Nephron (organoid): ENCODE measurements at regions not wholly inside any gene's neighbourhood (a gene's known extent, or its start where the extent isn't known, plus 50 kb on each side); places are given as distances from the start of the nearest gene placed in this dataset.
"Not testable (repeated sequence)": the region's sequence is repeated elsewhere in the genome, so short reads cannot be mapped to it uniquely, and the experiment has no call there.

Experiments
- H3K27ac Mint-ChIP-seq, 3 experiments: 2 replicates each; pipeline ENCODE4 v1.8.0; 2020; ENCODE audit warnings: mixed read lengths in 3 of 3, mild to moderate bottlenecking in 2 of 3, moderate library complexity in 1 of 3
- H3K27me3 Mint-ChIP-seq: 2 replicates; pipeline ENCODE4 v1.8.0; 2021; ENCODE audit warnings: low read depth, mild to moderate bottlenecking, moderate library complexity, mixed read lengths
- H3K36me3 Mint-ChIP-seq: 2 replicates; pipeline ENCODE4 v1.8.0; 2020; ENCODE audit warnings: low read depth, mixed read lengths
- H3K4me1 Mint-ChIP-seq: 2 replicates; pipeline ENCODE4 v1.8.0; 2020; ENCODE audit warnings: mixed read lengths
- H3K4me3 Mint-ChIP-seq, 3 experiments: 2 replicates each; pipeline ENCODE4 v1.8.0; 2020; ENCODE audit warnings: mild to moderate bottlenecking in 3 of 3, mixed read lengths in 3 of 3, moderate library complexity in 2 of 3
- H3K9me3 Mint-ChIP-seq: 2 replicates; pipeline ENCODE4 v1.8.0; 2020; ENCODE audit warnings: mixed read lengths
- TF ChIP-seq, protein P1 (sequence below), 3 experiments: fragments of 200-600 bp; sonication (generic); IDR thresholded peaks; one replicate each; pipeline ENCODE4 v1.5.0; 2021; ENCODE audit warnings: antibody characterized with exemption in 3 of 3; ENCODE audit not compliant: unreplicated experiment in 3 of 3

DNA sequence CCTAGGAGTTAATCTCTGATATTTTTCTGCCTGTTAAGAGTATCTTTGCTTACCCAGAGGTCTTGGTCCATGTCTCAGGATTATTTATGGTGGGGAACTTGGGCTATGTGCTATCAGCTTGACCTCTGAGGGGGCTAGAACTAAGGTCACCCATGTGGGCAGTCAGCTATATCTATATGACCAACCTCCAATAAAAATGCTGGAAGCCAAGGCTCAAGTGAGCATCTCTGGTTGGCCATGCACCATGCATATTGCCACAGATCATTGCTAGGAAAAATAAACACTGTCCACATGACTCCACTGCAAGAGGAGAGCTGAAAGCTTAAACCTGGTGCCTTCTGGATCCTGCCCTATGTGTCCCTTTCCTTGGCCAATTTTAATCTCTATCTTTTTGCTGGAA is 196.5 kb upstream of the SLC7A11 start:
- Mint-ChIP-seq H3K4me3 (no peak overlapping the region), H3K36me3 (peaks cover 7% of the 10 kb centered on the region), H3K4me1 (no peaks in the 10 kb centered on the region), H3K9me3 (peaks cover 29% of the 10 kb centered on the region), H3K27me3 (no peaks in the 10 kb centered on the region), H3K27ac (no peak overlapping the region)
- TF ChIP-seq, protein P1, sequence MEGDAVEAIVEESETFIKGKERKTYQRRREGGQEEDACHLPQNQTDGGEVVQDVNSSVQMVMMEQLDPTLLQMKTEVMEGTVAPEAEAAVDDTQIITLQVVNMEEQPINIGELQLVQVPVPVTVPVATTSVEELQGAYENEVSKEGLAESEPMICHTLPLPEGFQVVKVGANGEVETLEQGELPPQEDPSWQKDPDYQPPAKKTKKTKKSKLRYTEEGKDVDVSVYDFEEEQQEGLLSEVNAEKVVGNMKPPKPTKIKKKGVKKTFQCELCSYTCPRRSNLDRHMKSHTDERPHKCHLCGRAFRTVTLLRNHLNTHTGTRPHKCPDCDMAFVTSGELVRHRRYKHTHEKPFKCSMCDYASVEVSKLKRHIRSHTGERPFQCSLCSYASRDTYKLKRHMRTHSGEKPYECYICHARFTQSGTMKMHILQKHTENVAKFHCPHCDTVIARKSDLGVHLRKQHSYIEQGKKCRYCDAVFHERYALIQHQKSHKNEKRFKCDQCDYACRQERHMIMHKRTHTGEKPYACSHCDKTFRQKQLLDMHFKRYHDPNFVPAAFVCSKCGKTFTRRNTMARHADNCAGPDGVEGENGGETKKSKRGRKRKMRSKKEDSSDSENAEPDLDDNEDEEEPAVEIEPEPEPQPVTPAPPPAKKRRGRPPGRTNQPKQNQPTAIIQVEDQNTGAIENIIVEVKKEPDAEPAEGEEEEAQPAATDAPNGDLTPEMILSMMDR (IDR thresholded peaks at IDR 0.05; ENCODE audit: unreplicated experiment in 3 of 3) = no peak

DNA sequence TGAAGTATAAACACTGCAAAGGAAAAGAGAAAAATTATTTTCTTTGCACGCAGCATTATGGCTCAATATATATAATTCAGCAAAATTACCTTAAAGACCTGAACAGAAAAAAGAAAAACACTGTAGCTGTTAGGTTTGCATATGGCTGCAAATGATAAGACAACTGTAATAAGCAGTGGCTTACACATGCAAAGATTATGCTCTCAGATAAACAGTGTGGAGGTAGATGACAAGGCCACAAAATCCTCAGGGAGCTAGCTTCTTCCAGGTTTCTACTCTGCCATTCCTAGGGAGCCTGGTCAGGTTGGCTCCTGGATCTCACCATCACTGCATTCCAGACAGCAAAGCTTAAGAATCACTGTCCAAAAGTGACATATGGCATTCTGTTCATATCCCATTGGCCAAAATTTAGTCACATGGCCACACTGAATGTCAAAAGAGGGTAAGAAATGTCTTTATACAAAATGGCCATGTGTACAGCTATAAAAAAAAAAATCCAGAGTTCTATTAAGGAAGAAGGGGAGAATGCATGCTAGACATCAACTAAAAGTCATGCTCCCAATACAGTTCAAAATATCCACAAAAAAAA is 195.2 kb upstream of the SLC7A11 start:
- TF ChIP-seq, protein P1 (IDR thresholded peaks at IDR 0.05; ENCODE audit: unreplicated experiment in 3 of 3) = no peak

DNA sequence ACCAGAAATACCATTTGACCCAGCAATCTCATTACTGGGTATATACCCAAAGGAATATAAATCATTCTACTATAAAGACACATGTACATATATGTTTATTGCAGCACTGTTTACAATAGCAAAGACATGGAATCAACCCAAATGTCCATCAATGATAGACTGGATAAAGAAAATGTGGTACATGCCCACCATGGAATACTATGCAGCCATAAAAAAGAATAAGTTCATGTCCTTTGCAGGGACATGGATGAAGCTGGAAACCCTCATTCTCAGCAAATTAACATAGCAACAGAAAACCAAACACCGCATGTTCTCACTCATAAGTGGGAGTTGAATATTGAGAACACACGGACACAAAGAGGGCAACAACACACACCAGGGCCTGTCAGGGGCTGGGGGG is 193.6 kb upstream of the SLC7A11 start:
- not testable (repeated sequence) for H3K27me3 Mint-ChIP-seq, H3K4me3 Mint-ChIP-seq, H3K36me3 Mint-ChIP-seq, H3K4me1 Mint-ChIP-seq, H3K27ac Mint-ChIP-seq
- H3K9me3 Mint-ChIP-seq = peaks cover 30% of the 10 kb centered on the region

More for the DNA sequence above, 195.2 kb upstream of the SLC7A11 start:
- peaks cover 33% of the 10 kb centered on the region for H3K9me3 Mint-ChIP-seq
- H3K27me3 Mint-ChIP-seq = no peaks in the 10 kb centered on the region
- no peak overlapping the region for H3K27ac Mint-ChIP-seq
- peaks cover 7% of the 10 kb centered on the region for H3K36me3 Mint-ChIP-seq
- H3K4me1 Mint-ChIP-seq = no peaks in the 10 kb centered on the region
- H3K4me3 Mint-ChIP-seq = no peak overlapping the region

DNA sequence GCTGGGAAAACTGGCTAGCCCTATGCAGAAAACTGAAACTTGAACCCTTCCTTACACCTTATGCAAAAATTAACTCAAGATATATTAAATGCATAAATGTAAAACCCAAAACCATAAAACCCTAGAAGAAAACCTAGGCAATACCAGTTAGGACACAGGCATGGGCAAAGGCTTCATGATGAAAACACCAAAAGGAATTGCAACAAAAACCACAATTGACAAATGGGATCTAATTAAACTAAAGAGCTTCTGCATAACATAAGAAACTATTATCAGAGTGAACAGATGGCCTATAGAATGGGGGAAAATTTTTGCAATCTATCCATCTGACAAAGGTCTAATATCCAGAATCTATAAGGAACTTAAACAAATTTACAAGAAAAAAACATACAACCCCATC is 192.9 kb upstream of the SLC7A11 start:
- H3K4me3 Mint-ChIP-seq, H3K4me1 Mint-ChIP-seq, H3K27ac Mint-ChIP-seq, H3K27me3 Mint-ChIP-seq, H3K36me3 Mint-ChIP-seq: not testable (repeated sequence)
- H3K9me3 Mint-ChIP-seq = peaks cover 30% of the 10 kb centered on the region

GRCh38 chr4:138428611-138429010 is 186.5 kb upstream of the SLC7A11 start:
- TF ChIP-seq, protein P1 (IDR thresholded peaks at IDR 0.05; ENCODE audit: unreplicated experiment in 3 of 3) = no peak
- Mint-ChIP-seq H3K36me3 (no peaks in the 10 kb centered on the region), H3K9me3 (peaks cover 11% of the 10 kb centered on the region), H3K27ac (no peak overlapping the region), H3K4me3 (no peak overlapping the region), H3K27me3 (no peaks in the 10 kb centered on the region), H3K4me1 (no peaks in the 10 kb centered on the region)

- no peak overlapping the region for H3K27ac Mint-ChIP-seq
- H3K36me3 Mint-ChIP-seq = no peaks in the 10 kb centered on the region
- H3K27me3 Mint-ChIP-seq = no peaks in the 10 kb centered on the region
- no peaks in the 10 kb centered on the region for H3K9me3 Mint-ChIP-seq
- H3K4me3 Mint-ChIP-seq = no peak overlapping the region
- TF ChIP-seq, protein P1 (IDR thresholded peaks at IDR 0.05; ENCODE audit: unreplicated experiment in 3 of 3) = no peak
- no peaks in the 10 kb centered on the region for H3K4me1 Mint-ChIP-seq
These were observed 184.6 kb upstream of the SLC7A11 start for GRCh38 chr4:138426786-138427185.

GRCh38 chr4:138420471-138420870 is 178.3 kb upstream of the SLC7A11 start:
- Mint-ChIP-seq H3K27ac (no peak overlapping the region), H3K9me3 (no peaks in the 10 kb centered on the region), H3K4me3 (no peak overlapping the region), H3K4me1 (peaks cover 15% of the 10 kb centered on the region), H3K27me3 (no peaks in the 10 kb centered on the region), H3K36me3 (no peaks in the 10 kb centered on the region)
- TF ChIP-seq, protein P1 (IDR thresholded peaks at IDR 0.05; ENCODE audit: unreplicated experiment in 3 of 3) = no peak
